Right lobe of liver (tissue), 6 donors: ENCODE measurements at regions not wholly inside any gene's neighbourhood (a gene's known extent, or its start where the extent isn't known, plus 50 kb on each side); places are given as distances from the start of the nearest gene placed in this dataset.

Source experiments
- ATAC-seq, 4 donors: fragments of 200-7000 bp; cut with Tn5 transposase; one replicate each; pipeline ENCODE4 v1.9.1; 2020; ENCODE audit warnings: mild to moderate bottlenecking in 4 of 4, moderate library complexity in 4 of 4
- DNase-seq, 3 donors: peaks; one replicate each; pipeline ENCODE4 v3.0.0-alpha.2; 2020
- H3K27ac ChIP-seq, 3 donors: fragments of 200-600 bp; one replicate each; pipeline ENCODE4 v1.8.0; 2022
- H3K27me3 ChIP-seq, 2 donors: fragments of 200-600 bp; one replicate each; pipeline ENCODE4 v1.8.0; 2022
- H3K36me3 ChIP-seq, 4 donors: fragments of 200-600 bp; sonication (generic) in 1 of 4; one replicate each; pipeline versions ENCODE4 v1.5.1 to v1.8.0; 2017 to 2022; ENCODE audit warnings: control low read depth in 1 of 4
- H3K4me1 ChIP-seq, 4 donors: fragments of 200-600 bp; sonication (generic) in 1 of 4; one replicate each; pipeline versions ENCODE4 v1.5.1 to v1.8.0; 2017 to 2022; ENCODE audit warnings: control low read depth in 1 of 4
- H3K4me3 ChIP-seq, 3 donors: fragments of 200-600 bp; one replicate each; pipeline ENCODE4 v1.8.0; 2022
- H3K9me3 ChIP-seq, 4 donors: fragments of 200-600 bp; sonication (generic) in 1 of 4; one replicate each; pipeline versions ENCODE4 v1.5.1 to v1.8.0; 2017 to 2022; ENCODE audit warnings: control low read depth in 1 of 4
- CTCF ChIP-seq, 4 donors: fragments of 200-600 bp in 3 of 4; fragments of 450-650 bp in 1 of 4; IDR thresholded peaks; one replicate each; pipeline versions ENCODE4 v1.5.1 to v1.8.0; 2016 to 2022; ENCODE audit warnings: antibody characterized with exemption in 4 of 4, mild to moderate bottlenecking in 2 of 4
- POLR2A ChIP-seq: fragments of 450-650 bp; IDR thresholded peaks from one replicate; pipeline ENCODE4 v1.6.1; 2017; ENCODE audit warnings: antibody characterized with exemption, mild to moderate bottlenecking
- WGBS: methylation state at CpG from one replicate; pipeline ENCODE4 v1.1.6; 2018; ENCODE audit warnings: low coverage, low lambda C conversion rate; ENCODE audit not compliant: insufficient coverage; ENCODE audit errors: missing lambda C conversion rate; 5-methylcytosine and 5-hydroxymethylcytosine counted together
- intact Hi-C, 2 donors: fragments of 100-400 bp; cut with DNase I; formaldehyde crosslinking; loops; one replicate each; pipeline versions ENCODE4 v1.11.2 to v1.14.1; 2022
- donor health status: DM: no; HTN: yes; CAD: no.
- donor health status: DM: no; HTN: no; CAD: no.
- donor health status: DM: no; HTN: no; CAD: no.
- donor health status: DM: no; HTN: yes; CAD: no.
- donor health status: DM: no; HTN: yes; CAD: no.

GRCh38 chr20:11769825-11770224, 147.9 kb upstream of the BTBD3 start:
- intact Hi-C loops = no loop called here
- DNase-seq = no peak
- no peaks in the 10 kb centered on the region for H3K4me1 ChIP-seq
- H3K27ac ChIP-seq = no peak overlapping the region
- H3K9me3 ChIP-seq = no peaks in the 10 kb centered on the region
- H3K36me3 ChIP-seq = no peaks in the 10 kb centered on the region
- ATAC-seq = no peak
- H3K27me3 ChIP-seq = no peaks in the 10 kb centered on the region
- 81% methylated on average over 3 of the region's 3 CpGs for WGBS
- TF ChIP-seq POLR2A = no peak
- TF ChIP-seq CTCF (IDR thresholded peaks at IDR 0.05) = no peak
- no peak overlapping the region for H3K4me3 ChIP-seq

DNA sequence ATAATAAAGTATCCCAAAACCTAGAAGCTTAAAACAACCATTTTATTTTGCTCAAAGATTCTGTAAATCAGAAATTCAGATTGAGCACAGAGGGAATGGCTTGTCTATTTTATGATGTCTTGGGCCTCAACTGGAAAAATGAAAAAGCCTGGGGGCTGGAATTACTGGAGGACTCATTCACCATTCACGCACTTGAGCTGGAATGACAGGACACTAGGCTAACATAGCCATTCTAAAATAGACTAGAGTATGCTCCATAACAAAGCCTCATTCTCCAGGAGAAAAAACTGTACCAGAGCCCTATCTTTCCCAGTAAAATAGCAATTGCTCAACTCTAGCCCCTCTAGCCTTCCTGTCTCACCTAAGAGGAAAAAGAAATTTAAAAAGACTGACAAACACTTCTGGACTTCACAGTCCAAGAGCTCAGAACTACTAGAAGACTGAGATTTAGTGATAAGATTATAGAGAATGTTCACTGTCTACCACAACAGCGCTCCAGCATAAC, 145.4 kb upstream of the BTBD3 start:
- Histone ChIP-seq H3K27ac (no peak overlapping the region), H3K9me3 (no peaks in the 10 kb centered on the region), H3K4me1 (no peaks in the 10 kb centered on the region), H3K27me3 (no peaks in the 10 kb centered on the region), H3K4me3 (no peak overlapping the region), H3K36me3 (no peaks in the 10 kb centered on the region)
- intact Hi-C loops = no loop called here
- TF ChIP-seq CTCF (IDR thresholded peaks at IDR 0.05) = no peak
- no peak for TF ChIP-seq POLR2A
- ATAC-seq (no peak), DNase-seq (no peak)
- WGBS = 75% methylated on average over 2 of the region's 2 CpGs

DNA sequence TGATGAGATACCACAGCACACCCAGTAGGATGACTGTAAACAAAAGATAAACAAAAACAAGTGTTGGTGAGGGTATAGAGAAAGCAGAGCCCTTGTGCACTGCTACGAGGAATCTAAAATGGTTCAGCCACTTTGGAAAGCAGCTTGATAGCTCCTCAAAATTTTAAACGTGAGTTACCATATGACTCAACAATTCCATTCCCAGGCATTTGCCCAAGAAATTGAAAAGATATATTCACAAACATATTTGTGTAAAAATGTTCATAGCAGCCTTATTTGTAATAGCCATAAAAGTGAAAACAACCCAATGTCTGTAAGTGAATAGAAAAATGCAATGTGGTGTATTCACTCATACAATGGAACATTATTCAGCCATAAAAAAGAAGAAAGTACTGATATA, 141.0 kb upstream of the BTBD3 start:
- Histone ChIP-seq H3K4me1 (no peaks in the 10 kb centered on the region), H3K27ac (no peak overlapping the region)
- intact Hi-C loops = no loop called here

GRCh38 chr20:11777387-11778205, 140.1 kb upstream of the BTBD3 start:
- Histone ChIP-seq H3K36me3 (no peaks in the 10 kb centered on the region), H3K4me1 (no peaks in the 10 kb centered on the region), H3K27me3 (no peaks in the 10 kb centered on the region), H3K27ac (no peak overlapping the region), H3K4me3 (no peak overlapping the region), H3K9me3 (no peaks in the 10 kb centered on the region)
- WGBS = 48% methylated on average over 14 of the region's 14 CpGs
- TF ChIP-seq POLR2A (no peak), CTCF (IDR thresholded peaks at IDR 0.05) (no peak)
- intact Hi-C loops = no loop called here
- DNase-seq = no peak
- peak; percentile 22 to 59 (median 44) for ATAC-seq

More for the DNA sequence above, 141.0 kb upstream of the BTBD3 start:
- TF ChIP-seq CTCF (IDR thresholded peaks at IDR 0.05) (no peak), POLR2A (no peak)
- no peak overlapping the region for H3K4me3 ChIP-seq
- no peaks in the 10 kb centered on the region for H3K36me3 ChIP-seq
- WGBS = 60% methylated on average over 2 of the region's 2 CpGs
- DNase-seq (no peak), ATAC-seq (no peak)
- H3K27me3 ChIP-seq = no peaks in the 10 kb centered on the region
- no peaks in the 10 kb centered on the region for H3K9me3 ChIP-seq
